Fibroblast of mammary gland (primary cell): ENCODE measurements at regions not wholly inside any gene's neighbourhood (a gene's known extent, or its start where the extent isn't known, plus 50 kb on each side); places are given as distances from the start of the nearest gene placed in this dataset.
"Not testable (repeated sequence)": the region's sequence is repeated elsewhere in the genome, so short reads cannot be mapped to it uniquely, and the experiment has no call there.

Experiments used
- DNase-seq: peaks from one replicate; pipeline ENCODE4 v3.0.0-alpha.2; 2010; ENCODE audit warnings: low read depth
- H3K4me3 ChIP-seq: 2 replicates; pipeline ENCODE4 v1.5.1; 2011; ENCODE audit warnings: low read depth, mild to moderate bottlenecking, low read length, moderate library complexity; ENCODE audit not compliant: control insufficient read depth
- TF ChIP-seq, protein P1 (sequence below): conservative IDR thresholded peaks from 2 replicates; pipeline ENCODE4 v1.5.1; 2011; ENCODE audit warnings: low read depth, low read length, inconsistent platforms; ENCODE audit not compliant: control insufficient read depth, insufficient read depth

DNA sequence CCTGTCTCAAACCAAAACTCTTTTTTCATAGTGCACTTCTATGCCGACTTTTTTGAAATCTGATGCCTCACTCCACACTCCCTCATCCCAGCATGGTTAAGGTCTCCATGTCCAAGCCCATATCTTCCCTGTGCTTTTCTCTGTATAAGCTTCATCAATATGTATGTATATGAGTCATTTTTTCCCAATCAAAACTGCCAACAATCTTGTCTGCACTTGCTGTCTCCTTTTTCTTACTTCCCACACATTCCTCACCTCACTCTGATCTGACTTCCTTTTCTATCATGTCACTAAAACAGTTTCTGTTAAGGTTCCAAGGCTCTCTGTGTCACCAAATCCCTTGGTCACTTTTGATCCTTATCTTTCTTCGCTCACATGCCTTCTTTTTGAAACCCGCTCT lies 88.2 kb upstream of the GPR50 start:
- H3K4me3 ChIP-seq = no peak overlapping the region
- DNase-seq = no peak
- TF ChIP-seq, protein P1, sequence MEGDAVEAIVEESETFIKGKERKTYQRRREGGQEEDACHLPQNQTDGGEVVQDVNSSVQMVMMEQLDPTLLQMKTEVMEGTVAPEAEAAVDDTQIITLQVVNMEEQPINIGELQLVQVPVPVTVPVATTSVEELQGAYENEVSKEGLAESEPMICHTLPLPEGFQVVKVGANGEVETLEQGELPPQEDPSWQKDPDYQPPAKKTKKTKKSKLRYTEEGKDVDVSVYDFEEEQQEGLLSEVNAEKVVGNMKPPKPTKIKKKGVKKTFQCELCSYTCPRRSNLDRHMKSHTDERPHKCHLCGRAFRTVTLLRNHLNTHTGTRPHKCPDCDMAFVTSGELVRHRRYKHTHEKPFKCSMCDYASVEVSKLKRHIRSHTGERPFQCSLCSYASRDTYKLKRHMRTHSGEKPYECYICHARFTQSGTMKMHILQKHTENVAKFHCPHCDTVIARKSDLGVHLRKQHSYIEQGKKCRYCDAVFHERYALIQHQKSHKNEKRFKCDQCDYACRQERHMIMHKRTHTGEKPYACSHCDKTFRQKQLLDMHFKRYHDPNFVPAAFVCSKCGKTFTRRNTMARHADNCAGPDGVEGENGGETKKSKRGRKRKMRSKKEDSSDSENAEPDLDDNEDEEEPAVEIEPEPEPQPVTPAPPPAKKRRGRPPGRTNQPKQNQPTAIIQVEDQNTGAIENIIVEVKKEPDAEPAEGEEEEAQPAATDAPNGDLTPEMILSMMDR = no peak

- TF ChIP-seq, protein P1 = no peak
- no peak for DNase-seq
These were observed 77.4 kb upstream of the GPR50 start for GRCh38 chrX:151099001-151099400.

GRCh38 chrX:151100799-151101198 lies 75.6 kb upstream of the GPR50 start:
- TF ChIP-seq, protein P1 = no peak
- DNase-seq = no peak
- no peak overlapping the region for H3K4me3 ChIP-seq

More at GRCh38 chrX:151099001-151099400, 77.4 kb upstream of the GPR50 start:
- H3K4me3 ChIP-seq = no peak overlapping the region

GRCh38 chrX:151113200-151113599 lies 63.2 kb upstream of the GPR50 start:
- not testable (repeated sequence) for DNase-seq, H3K4me3 ChIP-seq
